H9 (cell line): ENCODE measurements at regions not wholly inside any gene's neighbourhood (a gene's known extent, or its start where the extent isn't known, plus 50 kb on each side); places are given as distances from the start of the nearest gene placed in this dataset.

Experiments
- DNase-seq: peaks from one replicate; pipeline ENCODE4 v3.0.0-alpha.2; 2017
- H2AFZ ChIP-seq: one replicate; pipeline ENCODE4 v1.6.1; 2013; ENCODE audit warnings: mild to moderate bottlenecking, low read length, control low read depth, moderate library complexity
- H2AK5ac ChIP-seq: 2 replicates; pipeline ENCODE4 v1.6.1; 2013; ENCODE audit warnings: low read length, control low read depth, mixed read lengths; ENCODE audit not compliant: insufficient read length
- H2BK120ac ChIP-seq: one replicate; pipeline ENCODE4 v1.6.1; 2013; ENCODE audit warnings: low read depth, mild to moderate bottlenecking, low read length, control low read depth, inconsistent platforms; ENCODE audit not compliant: poor library complexity, severe bottlenecking
- H2BK12ac ChIP-seq: 2 replicates; pipeline ENCODE4 v1.6.1; 2013; ENCODE audit warnings: low read length, control low read depth, mixed read lengths, low read depth; ENCODE audit not compliant: insufficient read length
- H2BK15ac ChIP-seq: 2 replicates; pipeline ENCODE4 v1.6.1; 2013; ENCODE audit warnings: low read depth, low read length, control low read depth
- H2BK20ac ChIP-seq: one replicate; pipeline ENCODE4 v1.6.1; 2013; ENCODE audit warnings: low read depth, mild to moderate bottlenecking, low read length, control low read depth, inconsistent platforms; ENCODE audit not compliant: poor library complexity, severe bottlenecking
- H2BK5ac ChIP-seq: 2 replicates; pipeline ENCODE4 v1.6.1; 2013; ENCODE audit warnings: low read length, control low read depth, mixed read lengths; ENCODE audit not compliant: insufficient read length
- H3K14ac ChIP-seq: 2 replicates; pipeline ENCODE4 v1.6.1; 2013; ENCODE audit warnings: low read length, control low read depth; ENCODE audit not compliant: insufficient read depth
- H3K18ac ChIP-seq: 2 replicates; pipeline ENCODE4 v1.6.1; 2013; ENCODE audit warnings: low read depth, mild to moderate bottlenecking, mixed read lengths, low read length, control low read depth; ENCODE audit not compliant: insufficient read length
- H3K23ac ChIP-seq: 2 replicates; pipeline ENCODE4 v1.6.1; 2013; ENCODE audit warnings: low read length, control low read depth, mixed read lengths, low read depth; ENCODE audit not compliant: insufficient read length
- H3K23me2 ChIP-seq: 2 replicates; pipeline ENCODE4 v1.6.1; 2013; ENCODE audit warnings: low read depth, mild to moderate bottlenecking, mixed read lengths, low read length, control low read depth; ENCODE audit not compliant: insufficient read length, poor library complexity, severe bottlenecking
- H3K27ac ChIP-seq: 2 replicates; pipeline ENCODE4 v1.5.1; 2013; ENCODE audit warnings: low read length, control low read depth, mixed read lengths, low read depth; ENCODE audit not compliant: insufficient read length
- H3K27me3 ChIP-seq: 2 replicates; pipeline ENCODE4 v1.6.1; 2013; ENCODE audit warnings: low read length, control low read depth, inconsistent platforms; ENCODE audit not compliant: insufficient read depth
- H3K4ac ChIP-seq: 2 replicates; pipeline ENCODE4 v1.6.1; 2013; ENCODE audit warnings: low read depth, mild to moderate bottlenecking, control low read depth, inconsistent platforms, low read length, moderate library complexity
- H3K4me1 ChIP-seq: 2 replicates; pipeline ENCODE4 v1.6.1; 2013; ENCODE audit warnings: low read length, control low read depth, inconsistent platforms; ENCODE audit not compliant: insufficient read depth
- H3K4me2 ChIP-seq: 2 replicates; pipeline ENCODE4 v1.6.1; 2013; ENCODE audit warnings: low read length, control low read depth, mixed read lengths; ENCODE audit not compliant: insufficient read length, insufficient read depth
- H3K56ac ChIP-seq: 2 replicates; pipeline ENCODE4 v1.6.1; 2013; ENCODE audit warnings: low read depth, mild to moderate bottlenecking, mixed read lengths, low read length, control low read depth; ENCODE audit not compliant: insufficient read length
- H3K79me1 ChIP-seq: 2 replicates; pipeline ENCODE4 v1.6.1; 2013; ENCODE audit warnings: low read depth, mild to moderate bottlenecking, moderate library complexity, low read length, control low read depth, inconsistent platforms; ENCODE audit not compliant: insufficient read depth, poor library complexity, severe bottlenecking
- H3K79me2 ChIP-seq: 2 replicates; pipeline ENCODE4 v1.6.1; 2013; ENCODE audit warnings: low read length, control low read depth, inconsistent platforms; ENCODE audit not compliant: insufficient read depth
- H3K9ac ChIP-seq: 2 replicates; pipeline ENCODE4 v1.6.1; 2013; ENCODE audit warnings: low read length, control low read depth, mixed read lengths; ENCODE audit not compliant: insufficient read length; ENCODE audit errors: extremely low read depth
- H3K9me3 ChIP-seq: one replicate; pipeline ENCODE4 v1.6.1; 2013; ENCODE audit warnings: low read depth, low read length, inconsistent platforms; ENCODE audit not compliant: control insufficient read depth
- H3T11ph ChIP-seq: one replicate; pipeline ENCODE4 v1.6.1; 2013; ENCODE audit warnings: mild to moderate bottlenecking, low read length, control low read depth, inconsistent platforms
- H4K20me1 ChIP-seq: one replicate; pipeline ENCODE4 v1.6.1; 2013; ENCODE audit not compliant: control insufficient read depth, insufficient read length, insufficient read depth
- H4K5ac ChIP-seq: 2 replicates; pipeline ENCODE4 v1.6.1; 2013; ENCODE audit warnings: low read depth, mild to moderate bottlenecking, mixed read lengths, low read length, control low read depth; ENCODE audit not compliant: insufficient read length
- H4K8ac ChIP-seq: replicated peaks from 2 replicates; pipeline ENCODE4 v1.6.1; 2013; ENCODE audit warnings: low read length, control low read depth, mixed read lengths, low read depth; ENCODE audit not compliant: insufficient read length
- H4K91ac ChIP-seq: 2 replicates; pipeline ENCODE4 v1.6.1; 2013; ENCODE audit warnings: low read depth, mild to moderate bottlenecking, moderate library complexity, mixed read lengths, low read length, control low read depth; ENCODE audit not compliant: insufficient read length
- H3K27ac Mint-ChIP-seq, 3 experiments: 2 replicates in 2 of 3; 3 replicates in 1 of 3; pipeline ENCODE4 v1.8.0; 2020 to 2021; ENCODE audit warnings: mixed read lengths in 3 of 3, mild to moderate bottlenecking in 1 of 3, moderate library complexity in 1 of 3
- H3K27me3 Mint-ChIP-seq: 2 replicates; pipeline ENCODE4 v1.8.0; 2021; ENCODE audit warnings: low read depth, mild to moderate bottlenecking, moderate library complexity, mixed read lengths
- H3K36me3 Mint-ChIP-seq, 3 experiments: 2 replicates in 2 of 3; 3 replicates in 1 of 3; pipeline ENCODE4 v1.8.0; 2020 to 2021; ENCODE audit warnings: low read depth in 3 of 3, mixed read lengths in 3 of 3; ENCODE audit not compliant: insufficient read depth in 1 of 3
- H3K4me1 Mint-ChIP-seq, 2 experiments: 2 replicates each; pipeline ENCODE4 v1.8.0; 2020; ENCODE audit warnings: mixed read lengths in 2 of 2
- H3K4me3 Mint-ChIP-seq, 2 experiments: 2 replicates in 1 of 2; 3 replicates in 1 of 2; pipeline ENCODE4 v1.8.0; 2020 to 2021; ENCODE audit warnings: mild to moderate bottlenecking in 2 of 2, mixed read lengths in 2 of 2, moderate library complexity in 1 of 2
- H3K9me3 Mint-ChIP-seq, 2 experiments: 2 replicates in 1 of 2; 3 replicates in 1 of 2; pipeline ENCODE4 v1.8.0; 2020; ENCODE audit warnings: mild to moderate bottlenecking in 2 of 2, mixed read lengths in 2 of 2, moderate library complexity in 1 of 2
- WGBS: extraction: QIAGEN DNeasy Blood & Tissue Kit; methylation state at CpG from one replicate; pipeline ENCODE4 v1.1.7; 2013; ENCODE audit warnings: missing lambda C conversion rate, low lambda C conversion rate, mixed read lengths; ENCODE audit not compliant: insufficient read length; ENCODE audit errors: extremely low coverage; 5-methylcytosine and 5-hydroxymethylcytosine counted together
- TF ChIP-seq, protein P1 (sequence below): fragments of 200-600 bp; sonication (generic); conservative IDR thresholded peaks from 3 replicates; pipeline ENCODE4 v1.8.0; 2021; ENCODE audit warnings: antibody characterized with exemption, mild to moderate bottlenecking

- Histone ChIP-seq H3K4ac (no peak overlapping the region), H2BK20ac (no peak overlapping the region), H3T11ph (no peak overlapping the region), H4K20me1 (no peaks in the 10 kb centered on the region), H3K79me2 (no peaks in the 10 kb centered on the region), H2BK120ac (no peak overlapping the region), H2BK12ac (no peak overlapping the region), H4K91ac (no peak overlapping the region), H3K27me3 (no peaks in the 10 kb centered on the region), H3K79me1 (no peaks in the 10 kb centered on the region), H3K9me3 (no peaks in the 10 kb centered on the region), H4K5ac (no peak overlapping the region), H4K8ac (no peak overlapping the region), H3K56ac (no peak overlapping the region), H3K9ac (no peak overlapping the region), H2AFZ (no peak overlapping the region), H3K14ac (no peak overlapping the region), H3K23me2 (no peaks in the 10 kb centered on the region), H3K4me1 (peaks cover 5% of the 10 kb centered on the region; the same call in 1 of the 2 replicates), H3K23ac (no peak overlapping the region), H3K4me2 (no peak overlapping the region), H3K27ac (no peak overlapping the region), H2BK15ac (no peak overlapping the region), H2AK5ac (no peak overlapping the region), H3K18ac (no peak overlapping the region), H2BK5ac (no peak overlapping the region)
- 0 out of 7 replicates have a peak overlapping the region, but pooled peaks of 1 of the 3 experiments have one; percentile 32 for H3K27ac Mint-ChIP-seq
- no peaks in the 10 kb centered on the region for H3K27me3 Mint-ChIP-seq
- no peak for DNase-seq
- WGBS = no CpG with 5 or more reads among the region's 2 CpGs
- no peaks in the 10 kb centered on the region for H3K36me3 Mint-ChIP-seq
- H3K4me1 Mint-ChIP-seq = peaks cover 19 to 24% of the 10 kb centered on the region in 2 experiments
- H3K4me3 Mint-ChIP-seq = no peak overlapping the region
- TF ChIP-seq, protein P1, sequence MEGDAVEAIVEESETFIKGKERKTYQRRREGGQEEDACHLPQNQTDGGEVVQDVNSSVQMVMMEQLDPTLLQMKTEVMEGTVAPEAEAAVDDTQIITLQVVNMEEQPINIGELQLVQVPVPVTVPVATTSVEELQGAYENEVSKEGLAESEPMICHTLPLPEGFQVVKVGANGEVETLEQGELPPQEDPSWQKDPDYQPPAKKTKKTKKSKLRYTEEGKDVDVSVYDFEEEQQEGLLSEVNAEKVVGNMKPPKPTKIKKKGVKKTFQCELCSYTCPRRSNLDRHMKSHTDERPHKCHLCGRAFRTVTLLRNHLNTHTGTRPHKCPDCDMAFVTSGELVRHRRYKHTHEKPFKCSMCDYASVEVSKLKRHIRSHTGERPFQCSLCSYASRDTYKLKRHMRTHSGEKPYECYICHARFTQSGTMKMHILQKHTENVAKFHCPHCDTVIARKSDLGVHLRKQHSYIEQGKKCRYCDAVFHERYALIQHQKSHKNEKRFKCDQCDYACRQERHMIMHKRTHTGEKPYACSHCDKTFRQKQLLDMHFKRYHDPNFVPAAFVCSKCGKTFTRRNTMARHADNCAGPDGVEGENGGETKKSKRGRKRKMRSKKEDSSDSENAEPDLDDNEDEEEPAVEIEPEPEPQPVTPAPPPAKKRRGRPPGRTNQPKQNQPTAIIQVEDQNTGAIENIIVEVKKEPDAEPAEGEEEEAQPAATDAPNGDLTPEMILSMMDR = no peak
- no peaks in the 10 kb centered on the region for H3K9me3 Mint-ChIP-seq
Observed at GRCh38 chr13:73140801-73141200, 82.0 kb downstream of the KLF5 start.
